ENCODE measurements at regions not wholly inside any gene's neighbourhood (a gene's known extent, or its start where the extent isn't known, plus 50 kb on each side); places are given as distances from the start of the nearest gene placed in this dataset.

DNA sequence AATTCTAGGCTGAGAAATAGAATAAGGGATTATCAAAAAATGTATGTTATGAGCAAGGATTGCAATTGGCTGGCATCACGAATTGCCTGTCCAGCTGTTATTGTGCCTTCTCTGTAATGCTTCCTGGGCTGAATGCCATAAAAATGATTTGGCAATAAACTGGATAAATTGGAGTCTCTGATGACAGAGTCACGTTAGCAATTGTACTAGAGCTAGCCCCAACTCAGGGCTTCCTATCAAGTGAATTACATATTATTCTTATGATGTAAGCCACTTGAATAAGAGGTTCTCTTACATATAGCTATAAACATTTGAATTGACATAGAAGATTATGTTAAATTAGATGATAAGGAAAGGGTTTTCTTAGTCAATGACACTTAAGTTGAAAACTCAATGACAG lies 607.5 kb upstream of the REG3G start:
- H3K9me3 ChIP-seq, result no peaks in the 10 kb centered on the region
- no peaks in the 10 kb centered on the region for H3K27me3 ChIP-seq
- H3K4me3 ChIP-seq, result no peak overlapping the region
- no peak overlapping the region for H3K27ac ChIP-seq
- H3K4me1 ChIP-seq, result no peaks in the 10 kb centered on the region
- intact Hi-C loops (cut with DNase I; ENCODE audit: low total_unique reads), result no loop called here
- no peaks in the 10 kb centered on the region for H3K36me3 ChIP-seq
- TF ChIP-seq, protein P1, sequence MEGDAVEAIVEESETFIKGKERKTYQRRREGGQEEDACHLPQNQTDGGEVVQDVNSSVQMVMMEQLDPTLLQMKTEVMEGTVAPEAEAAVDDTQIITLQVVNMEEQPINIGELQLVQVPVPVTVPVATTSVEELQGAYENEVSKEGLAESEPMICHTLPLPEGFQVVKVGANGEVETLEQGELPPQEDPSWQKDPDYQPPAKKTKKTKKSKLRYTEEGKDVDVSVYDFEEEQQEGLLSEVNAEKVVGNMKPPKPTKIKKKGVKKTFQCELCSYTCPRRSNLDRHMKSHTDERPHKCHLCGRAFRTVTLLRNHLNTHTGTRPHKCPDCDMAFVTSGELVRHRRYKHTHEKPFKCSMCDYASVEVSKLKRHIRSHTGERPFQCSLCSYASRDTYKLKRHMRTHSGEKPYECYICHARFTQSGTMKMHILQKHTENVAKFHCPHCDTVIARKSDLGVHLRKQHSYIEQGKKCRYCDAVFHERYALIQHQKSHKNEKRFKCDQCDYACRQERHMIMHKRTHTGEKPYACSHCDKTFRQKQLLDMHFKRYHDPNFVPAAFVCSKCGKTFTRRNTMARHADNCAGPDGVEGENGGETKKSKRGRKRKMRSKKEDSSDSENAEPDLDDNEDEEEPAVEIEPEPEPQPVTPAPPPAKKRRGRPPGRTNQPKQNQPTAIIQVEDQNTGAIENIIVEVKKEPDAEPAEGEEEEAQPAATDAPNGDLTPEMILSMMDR (IDR thresholded peaks at IDR 0.05), result no peak
- TF ChIP-seq POLR2A (IDR thresholded peaks at IDR 0.05) (no peak), POLR2AphosphoS5 (IDR thresholded peaks at IDR 0.05) (no peak)
- no peak for DNase-seq (ENCODE audit: low spot score in 2 of 2)

DNA sequence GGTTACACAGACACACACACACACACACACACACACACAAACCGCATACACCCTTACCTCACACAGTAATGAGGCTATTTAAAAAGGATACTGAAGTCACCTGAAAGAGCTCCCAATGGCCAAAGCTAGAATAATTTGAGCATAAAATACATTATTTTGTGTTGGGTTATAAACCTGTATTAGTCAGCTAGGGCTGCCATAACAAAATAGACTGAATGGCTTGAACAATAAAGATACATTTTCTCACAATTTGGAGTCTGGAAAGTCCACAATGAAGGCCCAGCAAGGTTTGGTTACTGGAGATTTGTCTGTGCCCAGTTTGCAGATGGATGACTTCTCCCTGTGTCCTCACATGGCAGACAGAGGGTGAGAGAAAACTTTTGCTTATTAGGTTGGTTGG lies 605.4 kb upstream of the REG3G start:
- no peak for TF ChIP-seq POLR2AphosphoS5 (IDR thresholded peaks at IDR 0.05)
- TF ChIP-seq, protein P1 (IDR thresholded peaks at IDR 0.05), result no peak
- TF ChIP-seq POLR2A (IDR thresholded peaks at IDR 0.05), result no peak
- no peak for DNase-seq (ENCODE audit: low spot score in 2 of 2)

DNA sequence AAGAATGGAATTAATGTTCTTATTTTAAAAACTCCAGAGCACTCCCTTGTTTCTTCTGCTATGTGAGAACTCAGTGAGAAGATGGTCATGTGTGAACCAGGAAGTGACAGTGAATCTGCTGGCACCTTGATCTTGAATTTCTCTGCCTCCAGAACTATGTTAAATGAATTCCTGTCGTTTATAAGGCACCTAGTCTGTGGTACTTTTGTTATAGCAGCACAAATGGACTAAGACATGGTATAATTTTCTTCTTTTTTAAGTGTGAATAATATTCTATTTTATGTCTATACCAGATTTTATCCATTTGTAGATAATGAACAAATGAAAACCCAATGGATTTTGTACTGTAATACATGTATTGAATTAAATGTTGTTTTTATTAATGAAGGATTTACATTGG lies 601.9 kb upstream of the REG3G start:
- Histone ChIP-seq H3K4me3 (no peak overlapping the region), H3K27ac (no peak overlapping the region), H3K9me3 (no peaks in the 10 kb centered on the region), H3K4me1 (no peaks in the 10 kb centered on the region), H3K36me3 (no peaks in the 10 kb centered on the region), H3K27me3 (no peaks in the 10 kb centered on the region)
- intact Hi-C loops (cut with DNase I; ENCODE audit: low total_unique reads), result no loop called here
- TF ChIP-seq POLR2AphosphoS5 (IDR thresholded peaks at IDR 0.05) (no peak), POLR2A (IDR thresholded peaks at IDR 0.05) (no peak)
- TF ChIP-seq, protein P1 (IDR thresholded peaks at IDR 0.05), result no peak
- DNase-seq (ENCODE audit: low spot score in 2 of 2), result no peak

More for the DNA sequence above, 605.4 kb upstream of the REG3G start:
- Histone ChIP-seq H3K27ac (no peak overlapping the region), H3K27me3 (no peaks in the 10 kb centered on the region), H3K4me3 (no peak overlapping the region), H3K9me3 (no peaks in the 10 kb centered on the region), H3K4me1 (no peaks in the 10 kb centered on the region), H3K36me3 (no peaks in the 10 kb centered on the region)
- intact Hi-C loops (cut with DNase I; ENCODE audit: low total_unique reads), result no loop called here

DNA sequence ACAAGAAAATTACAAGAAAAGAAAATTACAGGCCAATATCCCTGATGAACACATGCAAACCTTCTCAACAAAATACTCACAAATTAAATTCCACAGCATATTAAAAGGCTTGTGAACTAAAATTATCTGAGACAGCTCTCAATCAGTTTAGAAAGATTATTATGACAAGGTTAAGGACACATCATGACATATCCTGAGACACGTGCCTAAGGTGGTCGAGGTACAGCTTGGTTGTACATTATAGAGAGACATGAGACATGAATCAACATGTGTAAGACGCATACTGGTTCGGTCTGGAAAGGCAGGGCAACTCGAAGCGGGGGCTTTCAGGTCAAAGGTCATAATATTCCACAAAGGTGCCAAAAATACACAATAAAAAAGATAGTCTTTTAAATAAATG lies 598.3 kb upstream of the REG3G start:
- Histone ChIP-seq H3K9me3 (no peaks in the 10 kb centered on the region), H3K4me3 (no peak overlapping the region), H3K36me3 (no peaks in the 10 kb centered on the region), H3K27ac (no peak overlapping the region), H3K27me3 (no peaks in the 10 kb centered on the region), H3K4me1 (no peaks in the 10 kb centered on the region)
- DNase-seq (ENCODE audit: low spot score in 2 of 2), result no peak
- TF ChIP-seq, protein P1 (IDR thresholded peaks at IDR 0.05), result no peak
- no peak for TF ChIP-seq POLR2A (IDR thresholded peaks at IDR 0.05)
- no peak for TF ChIP-seq POLR2AphosphoS5 (IDR thresholded peaks at IDR 0.05)
- intact Hi-C loops (cut with DNase I; ENCODE audit: low total_unique reads), result no loop called here

DNA sequence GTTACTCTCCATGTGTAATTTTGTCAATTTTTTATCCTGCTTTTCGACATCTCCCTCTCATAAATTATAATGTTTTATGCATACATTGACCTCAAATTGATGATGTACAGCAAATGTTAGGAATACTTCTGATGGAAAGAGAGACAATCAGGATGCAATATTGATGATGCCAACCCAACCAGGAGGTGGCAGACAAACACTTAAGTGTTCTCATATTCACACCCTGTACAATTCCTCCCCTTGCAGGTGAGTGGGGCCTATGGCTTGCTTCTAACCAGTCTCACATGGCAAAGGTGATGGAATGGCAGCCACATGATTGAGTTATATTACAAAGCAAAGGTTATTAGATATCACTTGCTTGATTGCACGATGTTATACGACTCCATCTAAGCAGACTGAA lies 594.3 kb upstream of the REG3G start:
- Histone ChIP-seq H3K27me3 (no peaks in the 10 kb centered on the region), H3K4me3 (no peak overlapping the region), H3K4me1 (no peaks in the 10 kb centered on the region), H3K27ac (no peak overlapping the region), H3K36me3 (no peaks in the 10 kb centered on the region), H3K9me3 (no peaks in the 10 kb centered on the region)
- intact Hi-C loops (cut with DNase I; ENCODE audit: low total_unique reads), result no loop called here
- no peak for DNase-seq (ENCODE audit: low spot score in 2 of 2)
- no peak for TF ChIP-seq POLR2AphosphoS5 (IDR thresholded peaks at IDR 0.05)
- TF ChIP-seq, protein P1 (IDR thresholded peaks at IDR 0.05), result no peak
- TF ChIP-seq POLR2A (IDR thresholded peaks at IDR 0.05), result no peak
